OCI-LY1 (cell line): ENCODE measurements at regions not wholly inside any gene's neighbourhood (a gene's known extent, or its start where the extent isn't known, plus 50 kb on each side); places are given as distances from the start of the nearest gene placed in this dataset.

Experiments used
- H2AFZ ChIP-seq: fragments of 200-600 bp; sonication (generic), shearing (Covaris generic); 2 replicates; pipeline ENCODE4 v1.6.0; 2014; ENCODE audit warnings: antibody characterized with exemption, mild to moderate bottlenecking, low read length
- H3F3A ChIP-seq: fragments of 200-600 bp; sonication (generic), shearing (Covaris generic); 2 replicates; pipeline ENCODE4 v1.6.0; 2014; ENCODE audit warnings: mild to moderate bottlenecking, antibody characterized with exemption, low read length, moderate library complexity; ENCODE audit not compliant: insufficient read depth
- H3K27ac ChIP-seq: fragments of 200-600 bp; sonication (generic); 2 replicates; pipeline ENCODE4 v1.5.1; 2014; ENCODE audit warnings: low read length, mixed run types, mild to moderate bottlenecking, low read depth; ENCODE audit not compliant: poor library complexity, severe bottlenecking
- H3K27me3 ChIP-seq: fragments of 200-600 bp; sonication (generic); 2 replicates; pipeline ENCODE4 v1.6.0; 2014; ENCODE audit warnings: antibody characterized with exemption, mild to moderate bottlenecking, low read length, moderate library complexity; ENCODE audit not compliant: insufficient read depth
- H3K36me3 ChIP-seq: fragments of 200-600 bp; sonication (generic); 2 replicates; pipeline ENCODE4 v1.6.1; 2014; ENCODE audit warnings: mild to moderate bottlenecking, antibody characterized with exemption, low read length, moderate library complexity, mixed read lengths; ENCODE audit not compliant: insufficient read depth
- H3K4me1 ChIP-seq: fragments of 200-600 bp; sonication (generic); 2 replicates; pipeline ENCODE4 v1.5.1; 2014; ENCODE audit warnings: mild to moderate bottlenecking, low read length, moderate library complexity; ENCODE audit not compliant: insufficient read depth, severe bottlenecking
- H3K4me2 ChIP-seq: fragments of 200-600 bp; sonication (generic), shearing (Covaris generic); 2 replicates; pipeline ENCODE4 v1.6.1; 2014; ENCODE audit warnings: low read length
- H3K4me3 ChIP-seq: fragments of 200-600 bp; sonication (generic); 2 replicates; pipeline ENCODE4 v1.5.1; 2014; ENCODE audit warnings: low read length, low read depth, mild to moderate bottlenecking, mixed read lengths; ENCODE audit not compliant: poor library complexity, severe bottlenecking
- H3K79me2 ChIP-seq: fragments of 200-600 bp; shearing (Covaris generic); 2 replicates; pipeline ENCODE4 v1.6.1; 2016; ENCODE audit warnings: mixed run types, low read length, mixed read lengths; ENCODE audit not compliant: insufficient read depth
- H3K9ac ChIP-seq: fragments of 200-600 bp; sonication (generic), shearing (Covaris generic); 2 replicates; pipeline ENCODE4 v1.6.1; 2014; ENCODE audit warnings: mild to moderate bottlenecking, low read length, mixed read lengths
- H3K9me2 ChIP-seq: fragments of 200-600 bp; sonication (generic), shearing (Covaris generic); 2 replicates; pipeline ENCODE4 v1.6.1; 2014; ENCODE audit warnings: low read depth, mild to moderate bottlenecking, low read length, mixed read lengths
- H3K9me3 ChIP-seq: fragments of 200-600 bp; shearing (Covaris generic); 2 replicates; pipeline ENCODE4 v1.6.1; 2014; ENCODE audit warnings: low read length, mixed read lengths
- H4K20me1 ChIP-seq: fragments of 200-600 bp; sonication (generic), shearing (Covaris generic); 2 replicates; pipeline ENCODE4 v1.6.0; 2016; ENCODE audit warnings: mild to moderate bottlenecking, low read length; ENCODE audit not compliant: insufficient read depth
- EZH2 ChIP-seq: fragments of 200-600 bp; sonication (generic), shearing (Covaris generic); IDR thresholded peaks from 2 replicates; pipeline ENCODE4 v1.8.0; 2017; ENCODE audit warnings: borderline replicate concordance, mixed run types, mild to moderate bottlenecking, antibody characterized with exemption, low read length, moderate library complexity, mixed read lengths
- TF ChIP-seq, protein P1 (sequence below): fragments of 200-600 bp; sonication (generic), shearing (Covaris generic); IDR thresholded peaks from 2 replicates; pipeline ENCODE4 v1.5.1; 2017; ENCODE audit warnings: mild to moderate bottlenecking, antibody characterized with exemption, low read length, moderate library complexity, mixed read lengths

GRCh38 chr6:164827537-164827936, 481.9 kb downstream of the C6orf118 start:
- H3K27me3 ChIP-seq: 0 out of 2 replicates have a peak, but pooled peaks cover 4% of the 10 kb centered on the region
- no peaks in the 10 kb centered on the region for H3F3A ChIP-seq
- H3K4me1 ChIP-seq: no peaks in the 10 kb centered on the region
- no peak overlapping the region for H3K27ac ChIP-seq
- no peaks in the 10 kb centered on the region for H3K36me3 ChIP-seq
- no peak overlapping the region for H3K4me2 ChIP-seq
- no peaks in the 10 kb centered on the region for H3K79me2 ChIP-seq
- H3K9me2 ChIP-seq: no peaks in the 10 kb centered on the region
- TF ChIP-seq, protein P1, sequence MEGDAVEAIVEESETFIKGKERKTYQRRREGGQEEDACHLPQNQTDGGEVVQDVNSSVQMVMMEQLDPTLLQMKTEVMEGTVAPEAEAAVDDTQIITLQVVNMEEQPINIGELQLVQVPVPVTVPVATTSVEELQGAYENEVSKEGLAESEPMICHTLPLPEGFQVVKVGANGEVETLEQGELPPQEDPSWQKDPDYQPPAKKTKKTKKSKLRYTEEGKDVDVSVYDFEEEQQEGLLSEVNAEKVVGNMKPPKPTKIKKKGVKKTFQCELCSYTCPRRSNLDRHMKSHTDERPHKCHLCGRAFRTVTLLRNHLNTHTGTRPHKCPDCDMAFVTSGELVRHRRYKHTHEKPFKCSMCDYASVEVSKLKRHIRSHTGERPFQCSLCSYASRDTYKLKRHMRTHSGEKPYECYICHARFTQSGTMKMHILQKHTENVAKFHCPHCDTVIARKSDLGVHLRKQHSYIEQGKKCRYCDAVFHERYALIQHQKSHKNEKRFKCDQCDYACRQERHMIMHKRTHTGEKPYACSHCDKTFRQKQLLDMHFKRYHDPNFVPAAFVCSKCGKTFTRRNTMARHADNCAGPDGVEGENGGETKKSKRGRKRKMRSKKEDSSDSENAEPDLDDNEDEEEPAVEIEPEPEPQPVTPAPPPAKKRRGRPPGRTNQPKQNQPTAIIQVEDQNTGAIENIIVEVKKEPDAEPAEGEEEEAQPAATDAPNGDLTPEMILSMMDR: no peak
- no peak for TF ChIP-seq EZH2
- H3K9ac ChIP-seq: no peak overlapping the region
- no peak overlapping the region for H3K4me3 ChIP-seq
- H3K9me3 ChIP-seq: no peaks in the 10 kb centered on the region
- H4K20me1 ChIP-seq: no peaks in the 10 kb centered on the region
- no peak overlapping the region for H2AFZ ChIP-seq

GRCh38 chr6:164826831-164827468, 482.5 kb downstream of the C6orf118 start:
- no peaks in the 10 kb centered on the region for H3K9me2 ChIP-seq
- no peak for TF ChIP-seq EZH2
- TF ChIP-seq, protein P1: no peak
- H3K27ac ChIP-seq: no peak overlapping the region
- H2AFZ ChIP-seq: no peak overlapping the region
- no peak overlapping the region for H3K4me3 ChIP-seq
- no peaks in the 10 kb centered on the region for H3K79me2 ChIP-seq
- H3K27me3 ChIP-seq: 0 out of 2 replicates have a peak, but pooled peaks cover 4% of the 10 kb centered on the region
- H3K9me3 ChIP-seq: no peaks in the 10 kb centered on the region
- no peak overlapping the region for H3K9ac ChIP-seq
- no peaks in the 10 kb centered on the region for H3K36me3 ChIP-seq
- H3F3A ChIP-seq: no peaks in the 10 kb centered on the region
- no peaks in the 10 kb centered on the region for H3K4me1 ChIP-seq
- H4K20me1 ChIP-seq: no peaks in the 10 kb centered on the region
- H3K4me2 ChIP-seq: no peak overlapping the region

GRCh38 chr6:164825386-164825785, 484.0 kb downstream of the C6orf118 start:
- Histone ChIP-seq H3K27me3 (0 out of 2 replicates have a peak, but pooled peaks cover 4% of the 10 kb centered on the region), H3K36me3 (no peaks in the 10 kb centered on the region), H3K9me2 (no peaks in the 10 kb centered on the region), H3K9ac (no peak overlapping the region), H2AFZ (no peak overlapping the region), H3K27ac (no peak overlapping the region), H4K20me1 (no peaks in the 10 kb centered on the region), H3K4me3 (no peak overlapping the region), H3K4me2 (no peak overlapping the region), H3F3A (no peaks in the 10 kb centered on the region), H3K79me2 (no peaks in the 10 kb centered on the region), H3K9me3 (no peaks in the 10 kb centered on the region), H3K4me1 (no peaks in the 10 kb centered on the region)
- TF ChIP-seq EZH2: no peak
- TF ChIP-seq, protein P1: no peak
